HCT116 (cell line): ENCODE measurements at regions not wholly inside any gene's neighbourhood (a gene's known extent, or its start where the extent isn't known, plus 50 kb on each side); places are given as distances from the start of the nearest gene placed in this dataset.

Source experiments
- ATAC-seq: fragments of 200-7000 bp; cut with Tn5 transposase; 2 replicates; pipeline ENCODE4 v1.9.1; 2020; ENCODE audit warnings: mild to moderate bottlenecking, moderate library complexity
- BruUV-seq: library from RNA; stranded (reverse); fragments of 400-500 nt; replicated peaks from 2 replicates; lab custom pipeline; 2021; lab: Mats Ljungman, UMichigan
- CTCF ChIA-PET: fragments of 300-600 bp; sonication (Branson Sonifier 250); formaldehyde crosslinking; loops from one replicate; lab custom pipeline; 2021; ENCODE audit warnings: antibody characterized with exemption; lab: Charles Lee
- POLR2A ChIA-PET: fragments of 300-600, 350-600 bp; sonication (Branson Sonifier 250); formaldehyde crosslinking; loops from one replicate; lab custom pipeline; 2021; ENCODE audit warnings: antibody characterized with exemption; lab: Charles Lee
- RAD21 ChIA-PET, 2 experiments: fragments of 300-600 bp; sonication (Branson Sonifier 250); formaldehyde crosslinking; loops; one replicate each; lab custom pipeline; 2023; ENCODE audit warnings: low total read pairs in 2 of 2; ENCODE audit not compliant: uncharacterized antibody in 2 of 2, unreplicated experiment in 2 of 2, low non-redundant PET in 1 of 2; lab: Charles Lee
- DNase-seq: peaks from one replicate; pipeline ENCODE4 v3.0.0-alpha.2; 2010; ENCODE audit warnings: low read depth, low spot score
- H2AFZ ChIP-seq: fragments of 200-600 bp; shearing (Covaris generic), sonication (generic); 2 replicates; pipeline ENCODE4 v1.6.1; 2017; ENCODE audit warnings: low read depth, mixed run types, mixed read lengths, antibody characterized with exemption, low read length; ENCODE audit not compliant: poor library complexity, severe bottlenecking
- H3K27ac ChIP-seq: 2 replicates; pipeline ENCODE4 v1.5.1; 2012; ENCODE audit warnings: low read depth, low read length
- H3K27me3 ChIP-seq: fragments of 200-600 bp; sonication (generic); 2 replicates; pipeline ENCODE4 v1.6.1; 2016; ENCODE audit warnings: mixed run types, low read length, mixed read lengths; ENCODE audit not compliant: insufficient read depth
- H3K36me3 ChIP-seq, 2 experiments: fragments of 200-500 bp in 1 of 2; fragments of 200-600 bp in 1 of 2; sonication (Bioruptor generic) in 1 of 2; sonication (generic) in 1 of 2; 2 replicates each; pipeline versions ENCODE4 v1.5.1 to v1.6.1; 2014 to 2016; ENCODE audit warnings: low read length in 2 of 2, inconsistent platforms in 1 of 2, mixed read lengths in 1 of 2, mixed run types in 1 of 2; ENCODE audit not compliant: insufficient read depth in 2 of 2, control insufficient read depth in 1 of 2
- H3K4me1 ChIP-seq, 2 experiments: fragments of 200-600 bp in 1 of 2; sonication (generic) in 1 of 2; 2 replicates each; pipeline versions ENCODE4 v1.5.1 to v1.6.1; 2012 to 2017; ENCODE audit warnings: low read length in 2 of 2, inconsistent platforms in 1 of 2, mild to moderate bottlenecking in 1 of 2, mixed read lengths in 1 of 2, mixed run types in 1 of 2, moderate library complexity in 1 of 2; ENCODE audit not compliant: insufficient read depth in 2 of 2, control insufficient read depth in 1 of 2
- H3K4me2 ChIP-seq: fragments of 200-600 bp; sonication (generic); 2 replicates; pipeline ENCODE4 v1.6.1; 2017; ENCODE audit warnings: mixed run types, low read length, mixed read lengths
- H3K4me3 ChIP-seq, 2 experiments: fragments of 200-600 bp in 1 of 2; sonication (generic) in 1 of 2; replicated peaks in 1 of 2; 2 replicates each; pipeline ENCODE4 v1.5.1; 2011 to 2016; ENCODE audit warnings: low read length in 2 of 2, control low read depth in 1 of 2, low read depth in 1 of 2, mild to moderate bottlenecking in 1 of 2, mixed read lengths in 1 of 2, mixed run types in 1 of 2
- H3K79me2 ChIP-seq: fragments of 200-600 bp; sonication (generic); 2 replicates; pipeline ENCODE4 v1.6.1; 2017; ENCODE audit warnings: mild to moderate bottlenecking, mixed run types, low read length, moderate library complexity, mixed read lengths; ENCODE audit not compliant: insufficient read depth
- H3K9ac ChIP-seq: fragments of 200-600 bp; sonication (generic); 2 replicates; pipeline ENCODE4 v1.6.1; 2016; ENCODE audit warnings: low read length, mixed read lengths
- H3K9me2 ChIP-seq: fragments of 200-600 bp; sonication (generic), shearing (Covaris generic); 2 replicates; pipeline ENCODE4 v1.6.1; 2017; ENCODE audit warnings: mixed run types, mild to moderate bottlenecking, moderate library complexity; ENCODE audit not compliant: insufficient read depth
- H3K9me3 ChIP-seq, 2 experiments: fragments of 200-500 bp in 1 of 2; fragments of 200-600 bp in 1 of 2; sonication (Bioruptor generic) in 1 of 2; sonication (generic) in 1 of 2; 2 replicates each; pipeline ENCODE4 v1.6.1; 2014 to 2017; ENCODE audit warnings: low read length in 2 of 2, mixed read lengths in 2 of 2, inconsistent platforms in 1 of 2, low read depth in 1 of 2, mild to moderate bottlenecking in 1 of 2, mixed run types in 1 of 2, moderate library complexity in 1 of 2; ENCODE audit not compliant: control insufficient read depth in 1 of 2, insufficient read depth in 1 of 2
- H4K20me1 ChIP-seq: fragments of 200-600 bp; sonication (generic), shearing (Covaris generic); 2 replicates; pipeline ENCODE4 v1.6.1; 2017; ENCODE audit warnings: mixed run types, mild to moderate bottlenecking, moderate library complexity; ENCODE audit not compliant: insufficient read depth
- ATF3 ChIP-seq: IDR thresholded peaks from 2 replicates; pipeline ENCODE4 v1.6.1; 2012
- CBX3 ChIP-seq: IDR thresholded peaks from 2 replicates; pipeline ENCODE4 v1.6.1; 2012; ENCODE audit warnings: low read depth
- CEBPB ChIP-seq: IDR thresholded peaks from 2 replicates; pipeline ENCODE4 v1.6.1; 2012; ENCODE audit warnings: low read depth
- CTCF ChIP-seq, 3 experiments: fragments of 200-600 bp in 1 of 3; sonication (generic) in 1 of 3; IDR thresholded peaks in 2 of 3; conservative IDR thresholded peaks in 1 of 3; 2 replicates each; pipeline ENCODE4 v1.5.1; 2012 to 2017; ENCODE audit warnings: low read depth in 2 of 3, low read length in 2 of 3, antibody characterized with exemption in 1 of 3, borderline replicate concordance in 1 of 3, control low read depth in 1 of 3, mild to moderate bottlenecking in 1 of 3, mixed read lengths in 1 of 3, mixed run types in 1 of 3, moderate library complexity in 1 of 3; ENCODE audit not compliant: insufficient read depth in 1 of 3
- ELF1 ChIP-seq: IDR thresholded peaks from 2 replicates; pipeline ENCODE4 v1.6.1; 2012; ENCODE audit warnings: low read depth, borderline replicate concordance
- EZH2phosphoT487 ChIP-seq: fragments of 200-600 bp; IDR thresholded peaks from 2 replicates; pipeline ENCODE4 v1.6.1; 2018; ENCODE audit warnings: antibody characterized with exemption, borderline replicate concordance
- FOSL1 ChIP-seq: IDR thresholded peaks from 2 replicates; pipeline ENCODE4 v1.6.1; 2012; ENCODE audit warnings: low read depth
- RAD21 ChIP-seq: IDR thresholded peaks from 2 replicates; pipeline ENCODE4 v1.6.1; 2012; ENCODE audit warnings: low read depth, mild to moderate bottlenecking
- REST ChIP-seq: IDR thresholded peaks from 2 replicates; pipeline ENCODE4 v1.6.1; 2012; ENCODE audit warnings: low read depth
- YY1 ChIP-seq: IDR thresholded peaks from 2 replicates; pipeline ENCODE4 v1.6.1; 2011; ENCODE audit warnings: low read length, low read depth, moderate library complexity, mild to moderate bottlenecking; ENCODE audit not compliant: insufficient replicate concordance; ENCODE audit errors: extremely low read depth
- ZFX ChIP-seq: fragments of 450-650 bp; IDR thresholded peaks from 2 replicates; pipeline ENCODE4 v1.6.1; 2017
- ZNF274 ChIP-seq: fragments of 200-500 bp; sonication (Bioruptor generic); IDR thresholded peaks from 2 replicates; pipeline ENCODE4 v1.6.1; 2014; ENCODE audit warnings: mild to moderate bottlenecking, low read depth, low read length, inconsistent platforms
- intact Hi-C: fragments of 100-400 bp; cut with micrococcal nuclease; formaldehyde crosslinking; loops from 2 replicates; pipeline ENCODE4 v1.10.0; 2022
- TF ChIP-seq, protein P1 (sequence below): IDR thresholded peaks from 2 replicates; pipeline ENCODE4 v1.6.1; 2012

- CTCF ChIA-PET: no interaction called here
- POLR2A ChIA-PET: no interaction called here
- no peak for DNase-seq
- H4K20me1 ChIP-seq: no peaks in the 10 kb centered on the region
- H3K4me2 ChIP-seq: no peak overlapping the region
- no peak for ATAC-seq
- H3K9me3 ChIP-seq: peaks cover 18 to 35% of the 10 kb centered on the region in 2 experiments; a peak in 2 of 4 replicates
- no peaks in the 10 kb centered on the region for H3K4me1 ChIP-seq
- no peak overlapping the region for H3K9ac ChIP-seq
- H3K9me2 ChIP-seq: no peaks in the 10 kb centered on the region
- RAD21 ChIA-PET: no interaction called here
- no TSS peak for BruUV-seq
- no peaks in the 10 kb centered on the region for H3K36me3 ChIP-seq
- no peak overlapping the region for H3K4me3 ChIP-seq
- H2AFZ ChIP-seq: no peak overlapping the region
- intact Hi-C loops: no loop called here
- no peaks in the 10 kb centered on the region for H3K79me2 ChIP-seq
- TF ChIP-seq, protein P1, sequence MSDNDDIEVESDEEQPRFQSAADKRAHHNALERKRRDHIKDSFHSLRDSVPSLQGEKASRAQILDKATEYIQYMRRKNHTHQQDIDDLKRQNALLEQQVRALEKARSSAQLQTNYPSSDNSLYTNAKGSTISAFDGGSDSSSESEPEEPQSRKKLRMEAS: no peak
- TF ChIP-seq REST: no peak
- no peak for TF ChIP-seq CTCF (IDR thresholded peaks at IDR 0.05 in 2 of 3, conservative IDR thresholded peaks at IDR 0.05 in 1 of 3; ENCODE audit: borderline replicate concordance in 1 of 3, insufficient read depth in 1 of 3, low read depth in 2 of 3, low read length in 2 of 3)
- no peak for TF ChIP-seq YY1
- no peak for TF ChIP-seq ZNF274
- TF ChIP-seq FOSL1: no peak
- TF ChIP-seq ATF3: no peak
- no peak for TF ChIP-seq ZFX
- TF ChIP-seq CEBPB: no peak
- TF ChIP-seq CBX3: no peak
- TF ChIP-seq EZH2phosphoT487: no peak
- no peak for TF ChIP-seq RAD21
- TF ChIP-seq ELF1: no peak
- TF ChIP-seq, all 23 proteins: peak for 0
- no peak overlapping the region for H3K27ac ChIP-seq
- H3K27me3 ChIP-seq: no peaks in the 10 kb centered on the region
These were observed 736.1 kb downstream of the GALR1 start for GRCh38 chr18:77985526-77986281.
